ENCODE measurements at regions not wholly inside any gene's neighbourhood (a gene's known extent, or its start where the extent isn't known, plus 50 kb on each side); places are given as distances from the start of the nearest gene placed in this dataset.

- 94 to 100% (median 97%) methylated on average over 1 of the region's 1 CpG for WGBS, 5 donors
- H3K27me3 ChIP-seq = no peaks in the 10 kb centered on the region
- H3K4me3 ChIP-seq = no peak overlapping the region
- no peak for TF ChIP-seq POLR2AphosphoS5 (IDR thresholded peaks at IDR 0.05)
- no peak for TF ChIP-seq POLR2A (IDR thresholded peaks at IDR 0.05)
- no peak for TF ChIP-seq CTCF (IDR thresholded peaks at IDR 0.05)
- no peak for TF ChIP-seq EP300 (IDR thresholded peaks at IDR 0.05)
- no peak for DNase-seq
- intact Hi-C loops (cut with DNase I; ENCODE audit: low total_unique reads) = no loop called here
- H3K4me1 ChIP-seq = peaks cover 0 to 2% (median 0%) of the 10 kb centered on the region in 4 donors
- no peaks in the 10 kb centered on the region for H3K9me3 ChIP-seq
- no peaks in the 10 kb centered on the region for H3K36me3 ChIP-seq
- no peak overlapping the region for H3K27ac ChIP-seq
Observed at GRCh38 chr6:145020543-145020942, 714.8 kb downstream of the EPM2A start.

GRCh38 chr6:145022199-145022796 is 713.0 kb downstream of the EPM2A start:
- H3K36me3 ChIP-seq = no peaks in the 10 kb centered on the region
- no peaks in the 10 kb centered on the region for H3K27me3 ChIP-seq
- no peaks in the 10 kb centered on the region for H3K9me3 ChIP-seq
- no peak for TF ChIP-seq POLR2AphosphoS5 (IDR thresholded peaks at IDR 0.05)
- TF ChIP-seq CTCF (IDR thresholded peaks at IDR 0.05) = no peak
- no peak for TF ChIP-seq EP300 (IDR thresholded peaks at IDR 0.05)
- TF ChIP-seq POLR2A (IDR thresholded peaks at IDR 0.05) = no peak
- intact Hi-C loops (cut with DNase I; ENCODE audit: low total_unique reads) = no loop called here
- no peak overlapping the region for H3K4me3 ChIP-seq
- WGBS, 5 donors = 70 to 84% (median 81%) methylated on average over 3 of the region's 3 CpGs
- H3K27ac ChIP-seq = no peak overlapping the region
- H3K4me1 ChIP-seq = peaks cover 0 to 15% (median 0%) of the 10 kb centered on the region in 4 donors
- no peak for DNase-seq

GRCh38 chr6:145023116-145023726 is 712.1 kb downstream of the EPM2A start:
- TF ChIP-seq POLR2A (IDR thresholded peaks at IDR 0.05) = no peak
- no peak for TF ChIP-seq POLR2AphosphoS5 (IDR thresholded peaks at IDR 0.05)
- no peak for TF ChIP-seq CTCF (IDR thresholded peaks at IDR 0.05)
- no peak for TF ChIP-seq EP300 (IDR thresholded peaks at IDR 0.05)
- DNase-seq = no peak
- Histone ChIP-seq H3K36me3 (no peaks in the 10 kb centered on the region), H3K4me1 (peaks cover 0 to 15% (median 0%) of the 10 kb centered on the region in 4 donors), H3K27me3 (no peaks in the 10 kb centered on the region), H3K9me3 (no peaks in the 10 kb centered on the region), H3K27ac (no peak overlapping the region), H3K4me3 (no peak overlapping the region)
- 81 to 90% (median 88%) methylated on average over 3 of the region's 3 CpGs for WGBS, 5 donors
- intact Hi-C loops (cut with DNase I; ENCODE audit: low total_unique reads) = no loop called here

GRCh38 chr6:145025488-145025887 is 709.8 kb downstream of the EPM2A start:
- no peaks in the 10 kb centered on the region for H3K9me3 ChIP-seq
- TF ChIP-seq CTCF (IDR thresholded peaks at IDR 0.05) = no peak
- no peak for TF ChIP-seq POLR2A (IDR thresholded peaks at IDR 0.05)
- no peak for TF ChIP-seq POLR2AphosphoS5 (IDR thresholded peaks at IDR 0.05)
- no peak for TF ChIP-seq EP300 (IDR thresholded peaks at IDR 0.05)
- H3K4me1 ChIP-seq = peaks cover 0 to 15% (median 0%) of the 10 kb centered on the region in 4 donors
- H3K27ac ChIP-seq = no peak overlapping the region
- WGBS, 5 donors = 17 to 46% (median 37%) methylated on average over 2 of the region's 2 CpGs
- H3K27me3 ChIP-seq = no peaks in the 10 kb centered on the region
- no peak for DNase-seq
- no peak overlapping the region for H3K4me3 ChIP-seq
- H3K36me3 ChIP-seq = no peaks in the 10 kb centered on the region
- intact Hi-C loops (cut with DNase I; ENCODE audit: low total_unique reads) = no loop called here
